Stomach (tissue), 8 donors: ENCODE measurements at regions not wholly inside any gene's neighbourhood (a gene's known extent, or its start where the extent isn't known, plus 50 kb on each side); places are given as distances from the start of the nearest gene placed in this dataset.

Source experiments
- DNase-seq, 2 donors: peaks; one replicate each; pipeline versions ENCODE4 v3.0.0 to v3.0.0-alpha.2; 2013 to 2019
- H3K27ac ChIP-seq, 5 donors: fragments of 200-600 bp in 4 of 5; sonication (generic) in 4 of 5; one replicate each; pipeline ENCODE4 v1.5.1; 2013 to 2019; ENCODE audit warnings: mild to moderate bottlenecking in 1 of 5, moderate library complexity in 1 of 5
- H3K27me3 ChIP-seq, 3 donors: fragments of 200-600 bp; sonication (generic); one replicate each; pipeline ENCODE4 v1.5.1; 2017 to 2019; ENCODE audit warnings: mixed run types in 1 of 3
- H3K36me3 ChIP-seq, 4 donors: fragments of 200-600 bp; sonication (generic); 1 replicate in 3 of 4; 2 replicates in 1 of 4; pipeline ENCODE4 v1.5.1; 2016 to 2019
- H3K4me1 ChIP-seq, 4 donors: fragments of 200-600 bp; sonication (generic); one replicate each; pipeline ENCODE4 v1.5.1; 2016 to 2019
- H3K4me3 ChIP-seq, 4 donors: fragments of 200-600 bp; sonication (generic) in 3 of 4; one replicate each; pipeline ENCODE4 v1.5.1; 2016 to 2019; ENCODE audit warnings: mild to moderate bottlenecking in 1 of 4
- H3K9me3 ChIP-seq, 4 donors: fragments of 200-600 bp; sonication (generic); one replicate each; pipeline ENCODE4 v1.5.1; 2016 to 2019
- EP300 ChIP-seq: sonication (generic); formaldehyde crosslinking; IDR thresholded peaks from one replicate; pipeline ENCODE4 v1.6.1; 2017; ENCODE audit warnings: antibody characterized with exemption
- POLR2A ChIP-seq, 4 donors: fragments of 450-650 bp; IDR thresholded peaks; one replicate each; pipeline ENCODE4 v1.6.1; 2016; ENCODE audit warnings: antibody characterized with exemption in 4 of 4, control low read depth in 2 of 4, mild to moderate bottlenecking in 1 of 4, moderate library complexity in 1 of 4
- POLR2AphosphoS5 ChIP-seq, 3 donors: sonication (generic); formaldehyde crosslinking; IDR thresholded peaks; one replicate each; pipeline ENCODE4 v1.6.1; 2016; ENCODE audit warnings: antibody characterized with exemption in 3 of 3
- WGBS, 5 donors: extraction: QIAGEN DNeasy Blood & Tissue Kit in 3 of 5; methylation state at CpG; one replicate each; pipeline versions ENCODE4 v1.1.5 to v1.1.7; 2013 to 2018; 5-methylcytosine and 5-hydroxymethylcytosine counted together
- intact Hi-C: fragments of 100-400 bp; cut with DNase I; formaldehyde crosslinking; loops from one replicate; pipeline ENCODE4 v1.15.1; 2023; ENCODE audit warnings: low total_unique reads
- TF ChIP-seq, protein P1 (sequence below), 7 experiments: fragments of 450-650 bp in 4 of 7; fragments of 200-600 bp in 3 of 7; sonication (generic) in 3 of 7; IDR thresholded peaks; one replicate each; pipeline ENCODE4 v1.5.1; 2016 to 2019; ENCODE audit warnings: antibody characterized with exemption in 7 of 7, control low read depth in 2 of 7, mild to moderate bottlenecking in 1 of 7
- donor health status: healthy with polysubstance abuse.
- donor health status: Bipolar disorder and iron deficiency.
- donor health status: healthy.

DNA sequence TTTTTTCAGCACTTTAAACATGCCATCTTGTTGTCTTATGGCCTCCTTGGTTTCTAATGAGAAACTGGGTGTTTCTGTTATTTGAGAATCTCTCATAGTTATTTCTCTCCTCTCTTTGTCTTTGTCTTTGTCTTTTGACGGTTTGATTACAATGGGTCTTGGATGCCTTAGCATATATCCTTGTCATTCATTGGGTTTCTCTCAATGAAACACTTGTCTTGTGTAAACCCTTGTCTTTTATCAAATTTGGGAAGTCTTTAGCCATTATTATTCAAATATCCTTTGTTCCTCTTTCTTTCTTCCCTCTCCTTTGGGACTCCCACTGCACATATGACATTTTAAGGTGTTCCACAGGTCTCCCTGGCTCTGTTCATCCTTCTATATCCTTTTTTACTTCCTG is 373.5 kb upstream of the TBX3 start:
- Histone ChIP-seq H3K36me3 (no peaks in the 10 kb centered on the region), H3K9me3 (no peaks in the 10 kb centered on the region), H3K4me1 (no peaks in the 10 kb centered on the region), H3K27me3 (no peaks in the 10 kb centered on the region), H3K27ac (no peak overlapping the region), H3K4me3 (no peak overlapping the region)
- TF ChIP-seq POLR2AphosphoS5 (IDR thresholded peaks at IDR 0.05): no peak
- TF ChIP-seq POLR2A (IDR thresholded peaks at IDR 0.05): no peak
- TF ChIP-seq EP300: no peak
- TF ChIP-seq, protein P1, sequence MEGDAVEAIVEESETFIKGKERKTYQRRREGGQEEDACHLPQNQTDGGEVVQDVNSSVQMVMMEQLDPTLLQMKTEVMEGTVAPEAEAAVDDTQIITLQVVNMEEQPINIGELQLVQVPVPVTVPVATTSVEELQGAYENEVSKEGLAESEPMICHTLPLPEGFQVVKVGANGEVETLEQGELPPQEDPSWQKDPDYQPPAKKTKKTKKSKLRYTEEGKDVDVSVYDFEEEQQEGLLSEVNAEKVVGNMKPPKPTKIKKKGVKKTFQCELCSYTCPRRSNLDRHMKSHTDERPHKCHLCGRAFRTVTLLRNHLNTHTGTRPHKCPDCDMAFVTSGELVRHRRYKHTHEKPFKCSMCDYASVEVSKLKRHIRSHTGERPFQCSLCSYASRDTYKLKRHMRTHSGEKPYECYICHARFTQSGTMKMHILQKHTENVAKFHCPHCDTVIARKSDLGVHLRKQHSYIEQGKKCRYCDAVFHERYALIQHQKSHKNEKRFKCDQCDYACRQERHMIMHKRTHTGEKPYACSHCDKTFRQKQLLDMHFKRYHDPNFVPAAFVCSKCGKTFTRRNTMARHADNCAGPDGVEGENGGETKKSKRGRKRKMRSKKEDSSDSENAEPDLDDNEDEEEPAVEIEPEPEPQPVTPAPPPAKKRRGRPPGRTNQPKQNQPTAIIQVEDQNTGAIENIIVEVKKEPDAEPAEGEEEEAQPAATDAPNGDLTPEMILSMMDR (IDR thresholded peaks at IDR 0.05): no peak
- DNase-seq: no peak
- intact Hi-C loops: no loop called here
- whole genome bisulfite sequencing, 5 donors: 50 to 72% (median 56%) methylated on average over 1 of the region's 1 CpG

DNA sequence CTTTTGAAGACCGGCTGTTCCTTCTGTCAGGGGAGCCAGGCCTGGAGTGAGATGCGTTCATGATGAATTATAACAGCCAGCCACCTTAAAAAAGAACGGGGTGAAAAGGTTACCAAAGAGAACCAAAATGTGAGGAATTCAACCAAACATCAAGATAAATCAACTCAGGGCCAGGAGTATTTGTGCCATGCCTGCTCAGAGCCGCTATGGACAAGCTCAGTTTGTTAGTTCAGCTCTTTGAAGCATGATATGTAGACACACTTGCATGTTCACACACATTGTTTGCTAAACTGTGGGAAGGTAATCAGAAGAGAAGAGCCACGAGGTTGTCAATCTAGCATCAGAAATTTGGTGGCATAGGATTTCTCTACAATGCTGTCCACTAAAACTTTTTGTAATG is 367.4 kb upstream of the TBX3 start:
- Histone ChIP-seq H3K27me3 (no peaks in the 10 kb centered on the region), H3K4me1 (no peaks in the 10 kb centered on the region), H3K4me3 (no peak overlapping the region), H3K36me3 (no peaks in the 10 kb centered on the region), H3K9me3 (no peaks in the 10 kb centered on the region), H3K27ac (no peak overlapping the region)
- DNase-seq: no peak
- intact Hi-C loops: no loop called here
- WGBS, 5 donors: 51 to 63% (median 60%) methylated on average over 5 of the region's 5 CpGs
- TF ChIP-seq EP300 (no peak), POLR2AphosphoS5 (IDR thresholded peaks at IDR 0.05) (no peak)

DNA sequence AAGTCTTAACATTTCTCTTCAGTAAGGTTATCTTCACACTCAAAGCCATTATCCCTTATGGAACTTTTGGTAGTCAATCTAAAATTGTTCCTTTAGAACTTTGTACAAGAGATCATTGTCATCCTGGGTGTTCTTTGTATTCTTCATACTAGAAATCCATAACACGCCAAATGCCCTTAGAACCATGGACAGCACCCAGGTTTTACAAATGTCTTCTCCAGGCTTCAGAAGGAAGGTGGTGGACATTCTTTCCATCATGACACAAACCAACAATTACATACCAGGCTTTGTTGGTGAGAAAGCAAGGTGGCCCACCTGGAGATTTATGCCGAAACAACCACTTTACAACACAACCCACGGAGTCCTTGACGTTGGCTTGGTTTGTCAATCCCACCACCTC is 365.6 kb upstream of the TBX3 start:
- no peaks in the 10 kb centered on the region for H3K36me3 ChIP-seq
- H3K4me1 ChIP-seq: no peaks in the 10 kb centered on the region
- DNase-seq: peak in 1 of 2 donors; percentile 16
- no peaks in the 10 kb centered on the region for H3K27me3 ChIP-seq
- 64 to 80% (median 73%) methylated on average over 4 of the region's 4 CpGs for WGBS, 5 donors
- no peak overlapping the region for H3K27ac ChIP-seq
- H3K4me3 ChIP-seq: no peak overlapping the region
- intact Hi-C loops: no loop called here
- TF ChIP-seq POLR2A (IDR thresholded peaks at IDR 0.05) (no peak), EP300 (no peak)
- TF ChIP-seq, protein P1 (IDR thresholded peaks at IDR 0.05): no peak
- H3K9me3 ChIP-seq: no peaks in the 10 kb centered on the region

DNA sequence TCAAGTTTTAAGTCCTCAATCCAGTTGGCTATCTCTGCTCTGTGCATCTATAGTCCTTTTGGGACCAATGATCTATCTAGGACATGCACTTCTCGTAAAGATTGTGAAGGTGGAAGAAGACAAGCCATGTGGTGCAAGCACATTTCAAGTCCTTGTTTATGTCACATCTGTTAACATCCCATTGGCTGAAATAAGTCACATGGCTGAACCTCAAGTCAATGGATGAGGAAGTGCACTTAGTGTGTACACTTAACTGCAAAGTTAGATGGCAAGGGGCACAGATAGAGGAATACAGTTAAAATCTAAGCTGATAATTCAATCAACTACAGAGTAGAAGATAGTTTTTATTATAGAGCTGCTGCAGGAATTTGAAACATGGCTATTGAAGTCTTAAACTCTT is 362.8 kb upstream of the TBX3 start:
- intact Hi-C loops: no loop called here
- no peak overlapping the region for H3K27ac ChIP-seq
- no peak for TF ChIP-seq EP300
- no peak for TF ChIP-seq POLR2AphosphoS5 (IDR thresholded peaks at IDR 0.05)
- TF ChIP-seq, protein P1 (IDR thresholded peaks at IDR 0.05): no peak
- no peak for TF ChIP-seq POLR2A (IDR thresholded peaks at IDR 0.05)
- no peaks in the 10 kb centered on the region for H3K27me3 ChIP-seq
- no peaks in the 10 kb centered on the region for H3K36me3 ChIP-seq
- DNase-seq: no peak
- H3K4me1 ChIP-seq: no peaks in the 10 kb centered on the region
- no peaks in the 10 kb centered on the region for H3K9me3 ChIP-seq
- WGBS, 5 donors: 91 to 97% (median 95%) methylated on average over 1 of the region's 1 CpG
- H3K4me3 ChIP-seq: no peak overlapping the region

DNA sequence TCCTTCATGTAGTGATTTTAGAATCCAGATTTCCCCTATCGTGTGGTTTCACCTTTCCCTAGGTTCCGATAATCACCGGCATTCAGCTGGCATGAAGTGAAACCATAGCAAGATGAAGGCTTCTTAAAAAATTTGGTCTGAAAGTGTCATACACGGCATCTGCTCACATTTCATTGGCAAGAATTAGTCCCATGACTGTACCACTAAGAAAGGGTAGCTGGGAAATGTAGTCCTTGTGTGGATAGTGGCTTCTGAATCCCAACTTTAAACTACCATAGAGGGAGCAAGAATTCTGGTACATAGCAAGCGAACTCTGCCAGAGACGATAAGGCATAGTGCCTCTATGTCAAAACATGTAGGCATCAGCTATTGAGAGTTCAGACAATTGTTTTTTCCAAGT is 360.1 kb upstream of the TBX3 start:
- H3K27me3 ChIP-seq: no peaks in the 10 kb centered on the region
- no peaks in the 10 kb centered on the region for H3K4me1 ChIP-seq
- H3K4me3 ChIP-seq: no peak overlapping the region
- TF ChIP-seq POLR2AphosphoS5 (IDR thresholded peaks at IDR 0.05): no peak
- TF ChIP-seq POLR2A (IDR thresholded peaks at IDR 0.05): no peak
- TF ChIP-seq, protein P1 (IDR thresholded peaks at IDR 0.05): no peak
- TF ChIP-seq EP300: no peak
- WGBS, 5 donors: 88 to 91% (median 89%) methylated on average over 6 of the region's 6 CpGs
- DNase-seq: no peak
- H3K27ac ChIP-seq: no peak overlapping the region
- no peaks in the 10 kb centered on the region for H3K9me3 ChIP-seq
- H3K36me3 ChIP-seq: no peaks in the 10 kb centered on the region
- intact Hi-C loops: no loop called here
